ENCODE measurements at regions not wholly inside any gene's neighbourhood (a gene's known extent, or its start where the extent isn't known, plus 50 kb on each side); places are given as distances from the start of the nearest gene placed in this dataset.
"Not testable (repeated sequence)": the region's sequence is repeated elsewhere in the genome, so short reads cannot be mapped to it uniquely, and the experiment has no call there.

GRCh38 chr22:49659281-49659923 is 168.3 kb downstream of the BRD1 start:
- no peak for DNase-seq (ENCODE audit: low spot score)

DNA sequence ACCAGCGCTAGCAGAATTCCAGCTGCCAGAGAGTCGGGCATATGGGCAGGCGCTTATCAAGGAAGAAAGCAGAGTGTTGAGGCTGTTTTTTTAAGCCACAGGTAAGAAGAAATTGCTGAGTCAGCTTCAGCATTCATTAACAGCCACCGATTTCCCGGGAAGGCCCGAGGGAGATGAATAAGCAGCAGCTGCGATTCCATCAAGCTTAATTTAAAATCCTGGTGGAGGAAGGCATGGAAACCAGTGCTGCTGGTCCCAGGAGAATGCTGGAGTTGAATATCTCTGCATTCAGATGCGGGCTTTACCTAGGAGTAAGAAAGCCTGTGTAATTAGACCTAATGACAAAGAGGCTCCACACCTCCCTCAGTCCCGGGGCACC is 168.8 kb downstream of the BRD1 start:
- DNase-seq (ENCODE audit: low spot score) = no peak

- no peak for DNase-seq (ENCODE audit: low spot score)
These were observed 169.6 kb downstream of the BRD1 start for GRCh38 chr22:49657974-49658590.

DNA sequence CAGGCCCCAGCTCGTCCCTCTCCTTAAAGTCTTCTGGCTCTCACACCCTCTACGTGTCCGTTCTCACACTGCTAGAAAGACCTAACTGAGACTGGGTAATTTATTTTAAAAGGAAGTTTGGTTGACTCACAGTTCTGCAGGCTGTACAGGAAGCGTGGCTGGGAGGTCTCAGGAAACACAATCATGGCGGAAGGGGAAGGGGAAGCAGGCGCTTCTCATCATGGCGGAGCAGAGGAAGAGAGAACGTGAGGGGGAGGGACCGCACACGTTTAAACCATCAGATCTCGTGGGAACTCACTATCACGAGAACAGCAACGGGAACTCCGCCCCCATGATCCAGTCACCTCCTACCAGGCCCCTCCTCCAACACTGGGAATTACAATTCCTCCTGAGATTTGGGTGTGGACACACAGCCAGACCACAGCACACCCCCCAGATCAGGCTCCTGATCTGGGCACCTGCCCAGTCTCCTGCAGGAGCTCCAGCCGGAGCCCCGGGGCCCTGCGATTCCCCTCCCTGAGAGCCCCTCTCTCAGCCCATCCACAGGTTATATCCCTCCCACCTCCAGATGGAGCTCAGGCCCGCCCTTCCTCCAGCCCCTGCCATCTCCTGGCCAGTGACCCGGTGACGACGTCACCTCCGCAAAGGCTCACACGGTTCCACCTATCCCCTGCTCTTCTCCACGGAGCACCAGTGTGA is 170.2 kb downstream of the BRD1 start:
- no peak for DNase-seq (ENCODE audit: low spot score)

DNA sequence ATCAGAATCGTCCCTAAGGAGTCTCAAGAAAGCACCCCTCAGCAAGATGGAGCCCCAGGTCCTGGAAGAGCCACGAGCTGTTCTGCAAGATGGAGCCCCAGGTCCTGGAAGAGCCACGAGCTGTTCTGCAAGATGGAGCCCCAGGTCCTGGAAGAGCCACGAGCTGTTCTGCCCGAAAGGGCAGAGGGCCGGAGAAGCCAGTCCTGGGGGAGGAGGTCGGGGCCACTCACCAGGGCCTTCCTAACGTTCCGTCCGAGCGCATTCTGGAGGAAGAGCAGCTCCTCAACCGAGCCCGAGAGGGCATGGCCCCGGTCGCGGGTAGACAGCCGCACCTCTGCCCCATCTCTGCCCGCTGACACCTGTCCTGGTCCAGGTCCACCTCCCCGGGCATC is 170.8 kb downstream of the BRD1 start:
- not testable (repeated sequence) for DNase-seq (ENCODE audit: low spot score)

DNA sequence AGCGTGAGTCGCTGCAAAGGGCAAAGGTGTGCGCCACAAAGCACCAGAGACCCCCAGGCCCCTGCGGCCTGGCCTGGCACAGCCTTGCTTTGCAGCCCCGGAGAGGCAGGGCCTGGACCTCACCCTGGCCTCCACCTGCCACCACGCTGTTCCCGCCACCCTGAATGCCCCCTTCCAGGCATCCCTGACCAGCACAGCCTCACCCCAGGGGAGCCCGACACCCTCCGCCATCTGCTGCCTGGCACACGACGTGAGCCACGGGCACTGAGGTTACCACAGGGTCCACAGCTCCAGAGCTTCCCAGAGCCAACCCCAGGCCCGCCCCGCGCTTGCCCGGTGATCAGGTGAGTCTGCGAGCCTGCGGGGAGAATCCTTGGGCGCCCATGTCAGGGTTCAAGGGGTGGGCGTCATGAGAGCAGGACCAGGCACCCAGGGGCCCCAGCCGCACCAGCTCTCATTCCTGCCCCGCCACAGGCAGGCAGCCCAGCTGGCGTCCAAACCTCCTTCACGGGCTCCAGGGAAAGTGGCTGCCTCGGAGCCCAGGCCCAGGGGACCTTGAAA is 171.3 kb downstream of the BRD1 start:
- no peak for DNase-seq (ENCODE audit: low spot score)

- DNase-seq (ENCODE audit: low spot score) = no peak
These were observed 172.4 kb downstream of the BRD1 start for GRCh38 chr22:49655168-49655812.

GRCh38 chr22:49650336-49651241 is 177.1 kb downstream of the BRD1 start:
- DNase-seq (ENCODE audit: low spot score) = no peak

DNA sequence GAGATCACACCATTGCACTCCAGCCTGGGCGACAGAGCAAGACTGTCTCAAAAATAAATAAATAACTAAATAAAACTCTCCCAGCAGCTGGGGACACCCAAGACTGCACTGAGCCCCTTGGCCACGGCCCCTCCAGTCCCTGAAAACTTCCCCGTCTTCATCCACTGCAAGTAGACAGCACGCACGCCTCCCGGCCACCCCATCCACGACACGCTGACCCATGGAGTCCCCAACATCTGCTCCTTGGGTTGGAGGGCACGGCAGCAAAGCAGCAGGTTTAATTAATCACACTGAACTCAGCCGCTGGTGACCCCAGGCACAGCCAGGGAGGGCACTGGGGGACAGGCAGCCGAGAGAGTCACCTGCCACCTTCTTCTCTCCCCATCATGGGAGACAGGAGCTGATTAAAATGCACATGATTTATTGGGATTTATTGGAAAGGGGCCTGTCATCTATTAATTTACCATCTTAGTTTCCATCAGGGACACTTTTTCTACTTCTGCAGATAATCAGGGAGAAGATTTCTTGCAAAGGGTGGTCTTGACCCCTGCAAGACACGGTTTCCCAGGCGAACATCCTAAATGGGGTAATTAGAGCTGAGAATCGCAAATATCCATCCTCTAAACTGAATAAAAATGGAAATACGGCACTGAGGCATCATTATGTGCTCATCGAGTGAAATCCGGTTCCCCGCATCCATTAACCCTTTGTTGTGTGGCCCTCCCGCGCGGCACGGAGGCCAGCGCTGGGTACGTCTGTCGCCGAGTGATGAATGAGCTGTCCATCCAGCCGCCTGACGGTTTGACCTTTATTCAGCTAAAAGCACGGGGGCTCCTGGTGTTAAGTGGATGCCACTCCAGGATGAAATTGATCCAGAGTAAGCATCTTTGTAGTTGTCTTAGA is 178.3 kb downstream of the BRD1 start:
- DNase-seq (ENCODE audit: low spot score) = no peak

GRCh38 chr22:49648053-49648452 is 179.6 kb downstream of the BRD1 start:
- DNase-seq (ENCODE audit: low spot score) = no peak

DNA sequence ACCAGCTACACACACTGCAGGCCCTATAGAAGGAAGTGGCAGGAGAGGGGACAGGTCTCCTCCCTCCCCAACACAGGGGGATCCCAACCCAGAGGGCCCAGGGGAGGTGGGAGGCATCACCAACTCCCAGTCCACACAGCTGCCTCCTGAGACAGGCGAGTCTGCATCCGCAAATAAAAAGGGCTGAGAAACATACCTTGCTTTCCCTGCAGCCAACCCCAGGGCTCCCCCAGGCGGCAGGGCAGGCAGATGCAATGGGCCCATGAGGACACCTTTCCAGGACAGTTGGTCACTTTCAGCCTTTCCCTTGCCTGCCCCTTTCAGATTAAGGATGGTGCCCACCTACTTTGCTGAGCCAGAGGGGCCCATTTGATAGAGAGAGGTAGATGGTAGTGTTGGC is 180.0 kb downstream of the BRD1 start:
- DNase-seq (ENCODE audit: low spot score) = no peak

GRCh38 chr22:49646876-49647275 is 180.8 kb downstream of the BRD1 start:
- no peak for DNase-seq (ENCODE audit: low spot score)

GRCh38 chr22:49645791-49646550 is 181.7 kb downstream of the BRD1 start:
- DNase-seq (ENCODE audit: low spot score) = no peak

GRCh38 chr22:49645257-49645656 is 182.4 kb downstream of the BRD1 start:
- no peak for DNase-seq (ENCODE audit: low spot score)

GRCh38 chr22:49643998-49644397 is 183.7 kb downstream of the BRD1 start:
- DNase-seq (ENCODE audit: low spot score) = no peak

DNA sequence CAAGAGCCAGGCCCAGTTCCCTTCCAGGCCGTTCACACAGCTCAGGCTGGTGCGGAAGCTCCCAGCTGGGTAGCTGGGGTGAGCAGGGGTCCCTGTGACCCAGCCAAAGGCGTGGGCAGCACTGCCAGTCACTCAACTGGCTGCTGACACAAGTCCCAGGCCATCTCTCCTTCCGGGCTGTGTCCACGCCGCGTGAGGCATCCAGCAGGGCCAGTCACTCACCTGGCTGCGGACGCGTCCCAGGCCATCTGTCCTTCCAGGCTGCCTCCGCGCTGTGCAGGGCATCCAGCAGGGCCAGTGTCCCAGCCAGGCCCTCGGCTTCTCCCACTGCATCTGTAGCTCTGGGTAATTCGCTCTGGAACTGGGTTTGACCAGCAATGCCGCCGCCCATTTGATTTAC is 184.2 kb downstream of the BRD1 start:
- no peak for DNase-seq (ENCODE audit: low spot score)

- DNase-seq (ENCODE audit: low spot score) = no peak
These were observed 184.9 kb downstream of the BRD1 start for GRCh38 chr22:49642741-49643140.

DNA sequence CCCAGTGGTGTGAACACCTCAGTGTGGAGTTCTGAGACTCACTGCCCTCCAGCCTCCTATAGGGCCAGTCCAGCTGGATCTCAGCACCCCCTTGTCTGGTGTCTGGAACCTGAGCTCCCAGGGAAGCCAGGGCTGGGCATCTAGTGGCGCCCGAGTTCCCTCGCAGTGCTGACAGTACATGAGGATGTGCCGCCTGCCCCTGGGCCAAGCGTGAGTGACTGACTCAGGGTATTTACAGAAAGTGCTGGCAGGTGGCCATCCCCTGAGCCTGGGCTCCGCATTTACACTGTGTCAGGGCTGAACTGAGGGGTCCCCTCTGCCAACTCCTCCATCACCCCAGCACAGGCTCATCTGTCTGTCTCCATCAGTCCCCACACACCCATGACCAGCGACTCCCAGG is 185.3 kb downstream of the BRD1 start:
- DNase-seq (ENCODE audit: low spot score) = no peak

GRCh38 chr22:49641770-49642313 is 185.8 kb downstream of the BRD1 start:
- no peak for DNase-seq (ENCODE audit: low spot score)

Measured in iPS-NIHi11 (cell line).